ENCODE measurements at regions not wholly inside any gene's neighbourhood (a gene's known extent, or its start where the extent isn't known, plus 50 kb on each side); places are given as distances from the start of the nearest gene placed in this dataset.
"Not testable (repeated sequence)": the region's sequence is repeated elsewhere in the genome, so short reads cannot be mapped to it uniquely, and the experiment has no call there.

DNA sequence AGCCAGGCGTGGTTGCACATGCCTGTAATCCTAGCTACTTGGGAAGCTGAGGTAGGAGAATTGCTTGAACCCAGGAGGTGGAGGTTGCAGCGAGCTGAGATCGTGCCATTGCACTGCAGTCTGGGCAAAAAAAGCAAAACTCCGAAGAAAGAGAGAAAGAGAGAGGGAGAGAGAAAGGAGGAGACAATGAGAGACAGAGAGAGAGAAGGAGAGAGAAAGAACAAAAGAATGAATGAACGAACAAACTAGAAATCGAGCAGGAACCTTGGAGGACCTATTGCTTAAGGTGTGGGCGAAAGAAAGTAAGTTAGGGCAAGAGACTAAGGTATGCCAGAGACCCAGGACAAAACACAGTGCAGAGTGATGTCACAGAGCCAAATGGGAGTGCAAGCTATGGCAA is 102.8 kb upstream of the FBXO28 start:
- not testable (repeated sequence) for TF ChIP-seq CTCF, POLR2A (IDR thresholded peaks at IDR 0.05)

All from testis (tissue), 2 donors.